Keratinocyte (primary cell): ENCODE measurements at regions not wholly inside any gene's neighbourhood (a gene's known extent, or its start where the extent isn't known, plus 50 kb on each side); places are given as distances from the start of the nearest gene placed in this dataset.

ENCODE experiments used
- DNase-seq: peaks from one replicate; pipeline ENCODE4 v3.0.0-alpha.2; 2011; ENCODE audit warnings: low read depth, missing footprints, low spot score
- FAIRE-seq: peaks from 2 replicates; lab custom pipeline; 2011; peaks lifted over from hg19 to GRCh38; lab: Jason Lieb, UNC
- H2AFZ ChIP-seq: 2 replicates; pipeline ENCODE4 v1.6.0; 2012; ENCODE audit warnings: low read length, control low read depth, inconsistent platforms; ENCODE audit not compliant: control insufficient read depth
- H3K27ac ChIP-seq: 2 replicates; pipeline ENCODE4 v1.5.1; 2011; ENCODE audit warnings: low read length; ENCODE audit not compliant: control insufficient read depth, insufficient read depth
- H3K27me3 ChIP-seq: 3 replicates; pipeline ENCODE4 v1.6.0; 2011; ENCODE audit warnings: low read length; ENCODE audit not compliant: control insufficient read depth, insufficient read depth; ENCODE audit errors: extremely low read depth
- H3K36me3 ChIP-seq, 2 experiments: 2 replicates in 1 of 2; 3 replicates in 1 of 2; pipeline ENCODE4 v1.5.1; 2011; ENCODE audit warnings: low read length in 2 of 2, mild to moderate bottlenecking in 1 of 2; ENCODE audit not compliant: control insufficient read depth in 2 of 2, insufficient read depth in 2 of 2; ENCODE audit errors: extremely low read depth in 1 of 2
- H3K4me1 ChIP-seq: 3 replicates; pipeline ENCODE4 v1.5.1; 2011; ENCODE audit warnings: low read length; ENCODE audit not compliant: control insufficient read depth, insufficient read depth; ENCODE audit errors: extremely low read depth
- H3K4me2 ChIP-seq: 3 replicates; pipeline ENCODE4 v1.6.0; 2011; ENCODE audit warnings: low read depth, low read length; ENCODE audit not compliant: control insufficient read depth, insufficient read depth; ENCODE audit errors: extremely low read depth
- H3K4me3 ChIP-seq, 3 experiments: fragments of 200-600 bp in 1 of 3; sonication (generic) in 1 of 3; 2 replicates in 2 of 3; 3 replicates in 1 of 3; pipeline ENCODE4 v1.5.1; 2011 to 2016; ENCODE audit warnings: low read length in 3 of 3, mild to moderate bottlenecking in 3 of 3, control low read depth in 2 of 3, inconsistent platforms in 1 of 3, low read depth in 1 of 3, mixed read lengths in 1 of 3, mixed run types in 1 of 3, moderate library complexity in 1 of 3; ENCODE audit not compliant: control insufficient read depth in 2 of 3, insufficient read depth in 2 of 3; ENCODE audit errors: extremely low read depth in 1 of 3
- H3K79me2 ChIP-seq: 2 replicates; pipeline ENCODE4 v1.6.0; 2012; ENCODE audit warnings: low read length; ENCODE audit not compliant: control insufficient read depth, insufficient read depth
- H3K9ac ChIP-seq: 3 replicates; pipeline ENCODE4 v1.6.0; 2011; ENCODE audit warnings: low read length; ENCODE audit not compliant: control insufficient read depth, insufficient read depth; ENCODE audit errors: extremely low read depth
- H3K9me1 ChIP-seq: 3 replicates; pipeline ENCODE4 v1.6.0; 2011; ENCODE audit warnings: low read length; ENCODE audit not compliant: control insufficient read depth, insufficient read depth; ENCODE audit errors: extremely low read depth
- H3K9me3 ChIP-seq: 2 replicates; pipeline ENCODE4 v1.5.1; 2012; ENCODE audit warnings: low read depth, low read length; ENCODE audit not compliant: control insufficient read depth
- H4K20me1 ChIP-seq: 3 replicates; pipeline ENCODE4 v1.6.0; 2011; ENCODE audit warnings: low read length; ENCODE audit not compliant: control insufficient read depth, insufficient read depth; ENCODE audit errors: extremely low read depth
- CTCF ChIP-seq, 3 experiments: IDR thresholded peaks in 1 of 3; conservative IDR thresholded peaks in 1 of 3; optimal IDR thresholded peaks in 1 of 3; 2 replicates in 2 of 3; 3 replicates in 1 of 3; pipeline versions ENCODE3 to v1.5.1; 2011; ENCODE audit warnings: low read length in 3 of 3, mild to moderate bottlenecking in 3 of 3, moderate library complexity in 2 of 3, control low read depth in 1 of 3, inconsistent platforms in 1 of 3; ENCODE audit not compliant: insufficient read depth in 2 of 3; ENCODE audit errors: extremely low read depth in 1 of 3
- EZH2 ChIP-seq: IDR thresholded peaks from one replicate; pipeline ENCODE4 v1.6.1; 2012; ENCODE audit warnings: inconsistent platforms, mild to moderate bottlenecking, low read length, moderate library complexity
- dilution Hi-C: fragments of 300-500 bp; cut with MboI; formaldehyde crosslinking; loops from one replicate; pipeline ENCODE4 v1.7.0; 2020; ENCODE audit warnings: low sequenced_read_pairs; ENCODE audit not compliant: extremely low pct_ligation_motif_present

DNA sequence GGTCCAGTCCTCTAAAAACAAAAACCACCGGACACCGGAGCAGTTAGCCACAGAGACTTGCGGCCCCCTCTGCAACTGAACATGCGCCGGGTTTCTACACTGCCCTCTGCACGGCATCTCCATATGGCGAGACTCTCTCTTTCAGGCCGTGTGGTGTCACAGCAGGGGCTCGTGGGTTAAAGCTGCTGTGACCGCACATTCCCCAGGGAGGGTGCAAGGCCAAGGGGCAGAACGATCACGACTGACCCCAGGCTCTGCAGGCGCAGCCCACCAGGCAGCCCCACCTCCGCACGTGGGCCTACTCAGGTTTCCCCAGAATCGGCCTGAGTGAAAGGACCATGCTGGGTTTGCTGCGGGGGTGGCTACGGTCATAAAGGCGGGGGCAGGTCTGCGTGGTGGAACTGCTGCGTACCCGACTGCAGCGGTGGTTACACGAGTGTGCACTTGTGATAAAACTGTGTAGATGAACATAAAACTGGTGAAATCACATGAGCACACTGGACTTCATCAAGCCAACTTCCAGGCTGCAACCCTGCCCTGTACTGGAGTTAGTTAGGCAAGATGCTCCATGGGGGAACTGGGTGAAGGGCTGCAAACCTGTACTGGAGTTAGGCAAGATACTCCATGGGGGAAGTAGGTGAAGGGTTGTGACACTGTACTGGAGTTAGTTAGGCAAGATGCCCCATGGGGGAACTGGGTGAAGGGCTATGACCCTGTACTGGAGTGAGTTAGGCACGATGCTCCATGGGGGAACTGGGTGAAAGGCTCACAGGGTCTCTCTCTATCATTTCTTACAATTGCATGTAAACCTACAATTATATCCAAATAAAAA, 81.4 kb upstream of the PPP2R2D start:
- no peak overlapping the region for H3K4me2 ChIP-seq
- H3K27ac ChIP-seq = no peak overlapping the region
- H2AFZ ChIP-seq = no peak overlapping the region
- no peaks in the 10 kb centered on the region for H3K36me3 ChIP-seq
- no peaks in the 10 kb centered on the region for H3K79me2 ChIP-seq
- dilution Hi-C loops = no loop called here
- no peak overlapping the region for H3K4me3 ChIP-seq
- DNase-seq = no peak
- no peaks in the 10 kb centered on the region for H3K9me3 ChIP-seq
- no peaks in the 10 kb centered on the region for H4K20me1 ChIP-seq
- no peaks in the 10 kb centered on the region for H3K4me1 ChIP-seq
- H3K9me1 ChIP-seq = no peaks in the 10 kb centered on the region
- TF ChIP-seq CTCF (optimal IDR thresholded peaks at IDR 0.05 in 1 of 3, IDR thresholded peaks at IDR 0.05 in 1 of 3, conservative IDR thresholded peaks at IDR 0.05 in 1 of 3; ENCODE audit: extremely low read depth in 1 of 3, insufficient read depth in 2 of 3, low read length in 3 of 3) (no peak), EZH2 (no peak)
- FAIRE-seq = no peak
- H3K9ac ChIP-seq = no peak overlapping the region
- H3K27me3 ChIP-seq = no peaks in the 10 kb centered on the region

GRCh38 chr10:131820626-131821025, 80.2 kb upstream of the PPP2R2D start:
- H3K9me1 ChIP-seq = no peaks in the 10 kb centered on the region
- H3K27ac ChIP-seq = no peak overlapping the region
- H3K9ac ChIP-seq = no peak overlapping the region
- no peaks in the 10 kb centered on the region for H3K9me3 ChIP-seq
- H2AFZ ChIP-seq = no peak overlapping the region
- no peaks in the 10 kb centered on the region for H4K20me1 ChIP-seq
- H3K36me3 ChIP-seq = no peaks in the 10 kb centered on the region
- H3K4me2 ChIP-seq = no peak overlapping the region
- H3K4me1 ChIP-seq = no peaks in the 10 kb centered on the region
- no peak for FAIRE-seq
- TF ChIP-seq CTCF (optimal IDR thresholded peaks at IDR 0.05 in 1 of 3, IDR thresholded peaks at IDR 0.05 in 1 of 3, conservative IDR thresholded peaks at IDR 0.05 in 1 of 3; ENCODE audit: extremely low read depth in 1 of 3, insufficient read depth in 2 of 3, low read length in 3 of 3) = no peak
- TF ChIP-seq EZH2 = no peak
- H3K4me3 ChIP-seq = no peak overlapping the region
- no peak for DNase-seq
- H3K27me3 ChIP-seq = no peaks in the 10 kb centered on the region
- no peaks in the 10 kb centered on the region for H3K79me2 ChIP-seq
- dilution Hi-C loops = no loop called here
